ENCODE measurements at regions not wholly inside any gene's neighbourhood (a gene's known extent, or its start where the extent isn't known, plus 50 kb on each side); places are given as distances from the start of the nearest gene placed in this dataset.

DNA sequence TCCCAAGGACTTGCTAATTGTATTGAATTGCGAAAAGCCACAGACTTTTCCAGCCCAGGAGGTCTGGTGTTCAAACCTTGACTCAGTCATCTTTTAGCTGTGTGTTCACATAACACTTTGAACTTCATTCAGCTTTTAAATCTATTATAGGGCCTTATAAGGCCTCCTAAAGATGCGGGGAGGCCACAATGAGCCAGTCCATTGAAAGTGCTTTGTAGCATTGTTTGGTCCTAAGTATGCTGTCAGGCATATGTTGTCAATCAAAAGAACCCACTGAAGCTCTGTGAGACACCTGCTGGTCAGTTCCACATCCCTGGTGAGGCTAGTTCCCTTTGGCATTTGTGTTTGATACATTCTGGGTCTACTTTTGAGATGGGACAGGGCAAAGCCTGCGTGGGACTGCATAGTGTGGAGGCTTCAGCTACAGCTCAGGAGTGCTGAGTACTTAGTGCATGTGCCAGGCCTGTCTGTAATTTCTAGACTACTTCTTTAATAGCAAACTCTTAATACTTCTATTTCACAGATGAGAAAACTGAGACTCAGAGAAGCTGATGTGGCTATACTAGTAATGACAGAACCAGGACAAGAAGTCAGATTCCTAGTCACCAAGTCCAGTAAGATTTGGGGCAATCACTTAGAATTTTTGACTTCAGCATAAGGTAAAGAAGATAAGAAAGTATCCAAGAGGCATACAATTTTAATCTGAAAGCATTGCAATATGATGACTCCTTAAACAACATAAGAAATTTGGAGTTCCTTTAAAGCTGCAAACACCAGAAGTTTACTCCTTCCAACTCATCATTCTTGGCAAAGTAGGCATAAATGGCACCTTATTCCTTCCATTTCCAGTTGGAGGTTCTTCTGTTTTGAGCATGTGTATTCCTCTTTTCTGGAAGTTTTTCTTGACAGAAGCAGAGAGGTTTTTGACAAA lies 213.0 kb downstream of the PDCD6IP start:
- FAIRE-seq: no peak
- DNase-seq (ENCODE audit: insufficient read length, low spot score): no peak
- TF ChIP-seq, protein P1, sequence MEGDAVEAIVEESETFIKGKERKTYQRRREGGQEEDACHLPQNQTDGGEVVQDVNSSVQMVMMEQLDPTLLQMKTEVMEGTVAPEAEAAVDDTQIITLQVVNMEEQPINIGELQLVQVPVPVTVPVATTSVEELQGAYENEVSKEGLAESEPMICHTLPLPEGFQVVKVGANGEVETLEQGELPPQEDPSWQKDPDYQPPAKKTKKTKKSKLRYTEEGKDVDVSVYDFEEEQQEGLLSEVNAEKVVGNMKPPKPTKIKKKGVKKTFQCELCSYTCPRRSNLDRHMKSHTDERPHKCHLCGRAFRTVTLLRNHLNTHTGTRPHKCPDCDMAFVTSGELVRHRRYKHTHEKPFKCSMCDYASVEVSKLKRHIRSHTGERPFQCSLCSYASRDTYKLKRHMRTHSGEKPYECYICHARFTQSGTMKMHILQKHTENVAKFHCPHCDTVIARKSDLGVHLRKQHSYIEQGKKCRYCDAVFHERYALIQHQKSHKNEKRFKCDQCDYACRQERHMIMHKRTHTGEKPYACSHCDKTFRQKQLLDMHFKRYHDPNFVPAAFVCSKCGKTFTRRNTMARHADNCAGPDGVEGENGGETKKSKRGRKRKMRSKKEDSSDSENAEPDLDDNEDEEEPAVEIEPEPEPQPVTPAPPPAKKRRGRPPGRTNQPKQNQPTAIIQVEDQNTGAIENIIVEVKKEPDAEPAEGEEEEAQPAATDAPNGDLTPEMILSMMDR (IDR thresholded peaks at IDR 0.05; ENCODE audit: insufficient read depth, missing control alignments): peak; percentile 2

DNA sequence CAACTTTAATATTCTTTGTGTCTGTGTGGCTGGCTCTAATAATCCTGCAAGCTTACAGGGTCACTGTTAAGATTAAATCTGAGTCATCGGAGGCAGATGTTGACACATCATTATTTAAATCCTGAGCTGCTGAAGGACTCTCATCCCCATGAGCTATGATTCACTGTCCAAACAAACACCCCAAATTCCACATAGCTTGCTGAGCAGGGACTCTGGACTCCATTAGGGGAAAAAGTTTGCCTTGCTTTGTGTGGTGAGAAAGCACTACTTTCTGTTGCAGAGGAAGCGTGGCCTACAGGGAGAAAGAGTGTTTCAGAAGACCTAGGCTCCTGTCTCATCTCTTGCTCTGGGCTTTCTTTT lies 213.7 kb downstream of the PDCD6IP start:
- peak; percentile 29 for DNase-seq (ENCODE audit: insufficient read length, low spot score)
- TF ChIP-seq, protein P1 (IDR thresholded peaks at IDR 0.05; ENCODE audit: insufficient read depth, missing control alignments): no peak
- peak; percentile 86 for FAIRE-seq

DNA sequence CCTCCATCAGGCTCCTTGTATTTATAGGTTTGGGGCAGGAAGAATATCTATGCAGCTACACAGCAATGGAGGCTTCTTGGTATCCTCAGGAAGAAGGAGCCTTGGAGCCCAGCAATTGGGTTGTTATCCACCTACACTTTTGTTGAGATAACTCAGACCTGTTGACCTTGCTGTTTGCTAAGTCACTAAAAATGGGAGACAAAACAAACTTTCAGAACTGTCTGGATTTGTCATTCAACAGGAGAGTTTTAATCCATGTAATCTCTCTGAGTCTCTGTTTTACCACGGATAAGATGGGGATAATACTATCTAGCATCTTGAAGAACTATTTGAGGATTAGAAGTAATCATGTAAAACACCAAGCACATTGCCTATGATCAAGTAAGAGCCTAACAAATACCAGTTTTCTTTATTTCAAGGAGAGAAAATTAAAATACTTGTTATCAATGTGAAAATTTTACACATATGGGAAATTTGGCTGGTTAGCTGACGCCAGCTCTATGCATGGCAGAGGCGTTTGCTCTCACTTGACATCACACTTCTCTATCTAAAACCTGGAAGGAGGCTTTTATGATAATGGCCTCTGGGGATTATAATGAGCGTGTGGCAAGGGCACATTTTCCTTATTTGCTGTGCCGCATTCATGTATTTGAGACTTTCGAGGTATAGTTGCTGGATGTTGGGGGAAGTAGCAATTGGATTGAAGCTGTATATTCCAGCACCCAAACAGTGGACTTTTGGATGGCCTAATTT lies 215.6 kb downstream of the PDCD6IP start:
- DNase-seq (ENCODE audit: insufficient read length, low spot score) (no peak), FAIRE-seq (peak; percentile 88)

DNA sequence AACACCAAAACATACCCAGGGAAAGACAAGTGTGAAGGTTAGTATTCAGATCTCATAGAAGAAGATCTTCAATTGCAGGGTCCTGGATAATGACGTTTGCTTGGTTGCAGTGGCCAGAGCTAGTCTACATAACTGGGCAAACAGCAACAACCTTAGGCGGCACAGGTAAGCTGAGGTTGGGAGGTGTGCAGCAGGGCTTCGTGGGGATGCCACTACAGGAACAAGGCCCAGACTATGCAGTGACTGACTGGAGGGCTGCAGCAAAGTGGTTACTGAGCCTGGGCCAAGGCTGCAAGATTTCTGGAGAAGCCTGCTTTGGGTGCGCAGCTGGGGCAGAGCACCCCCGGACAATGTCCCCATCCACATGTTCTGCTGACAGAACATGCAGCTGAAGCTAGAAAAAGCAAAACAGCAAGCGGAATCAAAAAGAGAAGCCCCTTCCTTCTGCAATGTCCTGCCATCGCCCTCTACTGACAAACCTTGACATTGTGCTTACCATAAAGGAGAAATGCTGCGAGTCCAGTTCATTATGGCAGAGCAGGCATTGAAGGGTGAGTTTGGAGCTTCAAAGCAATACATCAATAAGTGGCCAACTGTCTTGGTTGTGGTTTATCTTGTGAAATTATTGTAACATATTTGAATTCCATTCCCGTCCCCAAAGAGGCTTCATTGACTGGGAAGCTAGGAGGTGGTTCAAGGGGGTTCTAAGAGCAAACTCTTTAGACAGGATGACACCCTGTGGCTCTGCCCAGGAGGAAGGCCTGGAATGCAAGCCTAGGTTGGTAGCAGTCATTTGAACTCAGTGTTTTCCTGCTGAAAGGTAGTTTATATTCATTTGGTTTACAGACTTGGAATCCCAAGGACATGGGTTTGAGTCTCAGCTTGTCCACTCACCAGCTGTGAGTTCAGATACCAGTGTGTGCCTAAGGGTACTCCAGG lies 217.0 kb downstream of the PDCD6IP start:
- TF ChIP-seq, protein P1 (IDR thresholded peaks at IDR 0.05; ENCODE audit: insufficient read depth, missing control alignments): peak; percentile 52
- FAIRE-seq (peak; percentile 21), DNase-seq (ENCODE audit: insufficient read length, low spot score) (no peak)

More for the DNA sequence above, 215.6 kb downstream of the PDCD6IP start:
- TF ChIP-seq, protein P1 (IDR thresholded peaks at IDR 0.05; ENCODE audit: insufficient read depth, missing control alignments): no peak

DNA sequence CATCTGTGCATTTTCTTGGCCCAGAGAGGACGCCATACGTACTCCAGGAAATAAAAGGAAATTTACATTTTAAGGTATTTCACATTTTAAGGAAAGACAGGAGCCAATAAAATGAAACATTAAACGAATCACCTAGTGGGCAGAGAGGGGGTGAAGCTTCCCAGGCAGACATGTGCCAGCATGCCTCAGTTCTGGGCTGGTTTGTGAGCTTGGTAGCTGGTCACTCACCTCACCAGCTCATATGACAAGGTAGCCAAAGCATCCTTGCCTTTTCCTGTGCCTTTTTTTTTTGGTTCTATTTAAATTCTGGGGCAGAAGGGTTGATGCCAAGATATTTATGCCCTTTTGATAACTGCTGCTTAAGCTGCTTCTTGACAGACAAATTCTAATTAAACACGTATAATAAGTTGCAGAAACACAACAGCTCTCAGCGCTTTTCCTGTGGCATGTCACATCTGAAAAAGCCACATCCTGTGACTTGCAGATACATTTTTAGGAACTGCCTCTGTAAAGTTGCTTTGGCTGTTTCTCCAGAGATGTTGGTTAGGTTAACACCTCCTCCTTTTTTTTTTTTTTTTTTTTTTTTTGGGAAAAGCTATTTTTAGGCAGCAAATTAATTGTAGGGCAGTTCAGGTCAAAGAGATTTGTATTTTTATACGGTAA lies 218.6 kb downstream of the PDCD6IP start:
- DNase-seq (ENCODE audit: insufficient read length, low spot score): no peak
- FAIRE-seq: no peak
- TF ChIP-seq, protein P1 (IDR thresholded peaks at IDR 0.05; ENCODE audit: insufficient read depth, missing control alignments): no peak

DNA sequence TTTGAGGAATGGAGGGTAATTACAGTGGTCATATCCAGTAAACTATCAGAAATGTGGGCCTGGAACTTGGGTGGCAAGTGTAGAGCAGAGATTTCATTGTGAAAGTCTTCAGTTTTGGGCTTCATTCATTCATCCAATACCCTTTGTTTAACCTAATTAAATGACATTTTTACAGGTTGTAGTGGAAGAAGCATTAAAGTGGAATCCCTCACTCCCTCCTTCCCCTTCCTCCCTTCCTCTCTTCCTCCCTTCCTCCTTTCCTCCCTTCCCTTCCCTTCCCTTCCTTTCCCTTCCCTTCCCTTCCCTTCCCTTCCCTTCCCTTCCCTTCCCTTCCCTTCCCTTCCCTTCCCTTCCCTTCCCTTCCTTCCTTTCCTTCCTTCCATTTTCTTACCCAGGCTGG lies 219.3 kb downstream of the PDCD6IP start:
- FAIRE-seq (no peak), DNase-seq (ENCODE audit: insufficient read length, low spot score) (no peak)
- TF ChIP-seq, protein P1 (IDR thresholded peaks at IDR 0.05; ENCODE audit: insufficient read depth, missing control alignments): no peak

Data from D721Med (cell line).